Posterior cingulate gyrus (tissue), 11 donors: ENCODE measurements at regions not wholly inside any gene's neighbourhood (a gene's known extent, or its start where the extent isn't known, plus 50 kb on each side); places are given as distances from the start of the nearest gene placed in this dataset.
"Not testable (repeated sequence)": the region's sequence is repeated elsewhere in the genome, so short reads cannot be mapped to it uniquely, and the experiment has no call there.

Experiments used
- DNase-seq, 10 donors: peaks; one replicate each; pipeline versions ENCODE4 v3.0.0 to v3.0.0-alpha.2; 2020 to 2021; ENCODE audit warnings: mixed read lengths in 3 of 10
- intact Hi-C: fragments of 100-400 bp; cut with DNase I; formaldehyde crosslinking; loops from one replicate; pipeline ENCODE4 v1.15.1; 2023

GRCh38 chr7:81301815-81302214, 383.0 kb upstream of the SEMA3C start:
- DNase-seq: no peak
- intact Hi-C loops: no loop called here

GRCh38 chr7:81300753-81301152, 381.9 kb upstream of the SEMA3C start:
- no peak for DNase-seq

GRCh38 chr7:81299711-81300110, 380.9 kb upstream of the SEMA3C start:
- intact Hi-C loops: no loop called here
- DNase-seq: no peak

More at GRCh38 chr7:81300753-81301152, 381.9 kb upstream of the SEMA3C start:
- intact Hi-C loops: no loop called here

- intact Hi-C loops: no loop called here
- DNase-seq: no peak
These were observed 380.3 kb upstream of the SEMA3C start for GRCh38 chr7:81298951-81299666.

GRCh38 chr7:81297317-81297716, 378.5 kb upstream of the SEMA3C start:
- intact Hi-C loops: no loop called here
- no peak for DNase-seq

GRCh38 chr7:81296726-81297125, 377.9 kb upstream of the SEMA3C start:
- no peak for DNase-seq
- intact Hi-C loops: no loop called here

GRCh38 chr7:81294897-81295515, 376.2 kb upstream of the SEMA3C start:
- peak in 8 of 10 donors; percentile 14 to 91 (median 54) for DNase-seq
- intact Hi-C loops: no loop called here

- peak in 1 of 10 donors; percentile 56 for DNase-seq
These were observed 375.0 kb upstream of the SEMA3C start for GRCh38 chr7:81293806-81294205.

GRCh38 chr7:81286754-81287153, 367.9 kb upstream of the SEMA3C start:
- intact Hi-C loops, DNase-seq: not testable (repeated sequence)

More at GRCh38 chr7:81293806-81294205, 375.0 kb upstream of the SEMA3C start:
- intact Hi-C loops: no loop called here

- intact Hi-C loops: no loop called here
- no peak for DNase-seq
These were observed 366.5 kb upstream of the SEMA3C start for GRCh38 chr7:81285142-81285871.

- no peak for DNase-seq
- intact Hi-C loops: no loop called here
These were observed 365.7 kb upstream of the SEMA3C start for GRCh38 chr7:81284576-81284975.

GRCh38 chr7:81280531-81280930, 361.7 kb upstream of the SEMA3C start:
- no peak for DNase-seq
- intact Hi-C loops: no loop called here

GRCh38 chr7:81277691-81278090, 358.8 kb upstream of the SEMA3C start:
- intact Hi-C loops: no loop called here
- DNase-seq: no peak

GRCh38 chr7:81273601-81274397, 354.9 kb upstream of the SEMA3C start:
- intact Hi-C loops: no loop called here

GRCh38 chr7:81272176-81272575, 353.3 kb upstream of the SEMA3C start:
- intact Hi-C loops: no loop called here
- no peak for DNase-seq

More at GRCh38 chr7:81273601-81274397, 354.9 kb upstream of the SEMA3C start:
- DNase-seq: no peak

GRCh38 chr7:81268551-81268950, 349.7 kb upstream of the SEMA3C start:
- no peak for DNase-seq
- intact Hi-C loops: no loop called here

GRCh38 chr7:81267508-81267907, 348.7 kb upstream of the SEMA3C start:
- no peak for DNase-seq
- intact Hi-C loops: no loop called here

- DNase-seq: no peak
- intact Hi-C loops: no loop called here
These were observed 345.3 kb upstream of the SEMA3C start for GRCh38 chr7:81264116-81264515.

GRCh38 chr7:81260152-81260551, 341.3 kb upstream of the SEMA3C start:
- DNase-seq: no peak
- intact Hi-C loops: no loop called here

GRCh38 chr7:81256991-81257390, 338.1 kb upstream of the SEMA3C start:
- intact Hi-C loops: no loop called here
- no peak for DNase-seq

GRCh38 chr7:81248420-81248819, 329.6 kb upstream of the SEMA3C start:
- intact Hi-C loops: no loop called here
- DNase-seq: no peak
